ENCODE measurements at regions not wholly inside any gene's neighbourhood (a gene's known extent, or its start where the extent isn't known, plus 50 kb on each side); places are given as distances from the start of the nearest gene placed in this dataset.

GRCh38 chr11:119957951-119958350 lies 180.0 kb downstream of the TRIM29 start:
- no TSS peak for BruUV-seq (replicated peaks)
- intact Hi-C loops (cut with micrococcal nuclease; ENCODE audit: unreplicated experiment): no loop called here
- Histone ChIP-seq H3K9me3 (no peaks in the 10 kb centered on the region), H3K4me1 (no peaks in the 10 kb centered on the region), H3K36me3 (ENCODE audit: control insufficient read depth, insufficient read depth, low read length) (no peaks in the 10 kb centered on the region), H3K4me3 (ENCODE audit: low read depth, low read length) (no peak overlapping the region), H3K27me3 (replicated peaks; ENCODE audit: control insufficient read depth, insufficient read depth, low read length) (no peaks in the 10 kb centered on the region)
- ChIA-PET POLR2A (no interaction called here), CTCF (no interaction called here)
- Mint-ChIP-seq H3K4me3 (ENCODE audit: unreplicated experiment) (no peak overlapping the region), H3K27ac (ENCODE audit: unreplicated experiment) (no peak overlapping the region), H3K9me3 (ENCODE audit: unreplicated experiment) (no peaks in the 10 kb centered on the region), H3K36me3 (ENCODE audit: insufficient read depth, unreplicated experiment) (no peaks in the 10 kb centered on the region), H3K4me1 (ENCODE audit: low read depth, unreplicated experiment) (no peaks in the 10 kb centered on the region), H3K27me3 (ENCODE audit: insufficient read depth, unreplicated experiment) (peaks cover 24% of the 10 kb centered on the region)
- DNase-seq: no peak
- no peak for TF ChIP-seq CTCF (IDR thresholded peaks at IDR 0.05; ENCODE audit: insufficient read depth in 1 of 2, low read depth in 1 of 2, low read length in 1 of 2, severe bottlenecking in 1 of 2, unreplicated experiment in 1 of 2)

GRCh38 chr11:119952441-119952840 lies 185.5 kb downstream of the TRIM29 start:
- DNase-seq: no peak
- Mint-ChIP-seq H3K4me1 (ENCODE audit: low read depth, unreplicated experiment) (no peaks in the 10 kb centered on the region), H3K36me3 (ENCODE audit: insufficient read depth, unreplicated experiment) (no peaks in the 10 kb centered on the region), H3K9me3 (ENCODE audit: unreplicated experiment) (no peaks in the 10 kb centered on the region), H3K27me3 (ENCODE audit: insufficient read depth, unreplicated experiment) (peaks cover 16% of the 10 kb centered on the region), H3K27ac (ENCODE audit: unreplicated experiment) (no peak overlapping the region), H3K4me3 (ENCODE audit: unreplicated experiment) (no peak overlapping the region)
- Histone ChIP-seq H3K27me3 (replicated peaks; ENCODE audit: control insufficient read depth, insufficient read depth, low read length) (no peaks in the 10 kb centered on the region), H3K36me3 (ENCODE audit: control insufficient read depth, insufficient read depth, low read length) (no peaks in the 10 kb centered on the region), H3K9me3 (no peaks in the 10 kb centered on the region), H3K4me3 (ENCODE audit: low read depth, low read length) (no peak overlapping the region), H3K4me1 (no peaks in the 10 kb centered on the region)
- intact Hi-C loops (cut with micrococcal nuclease; ENCODE audit: unreplicated experiment): no loop called here
- ChIA-PET CTCF (no interaction called here), POLR2A (no interaction called here)
- no TSS peak for BruUV-seq (replicated peaks)
- no peak for TF ChIP-seq CTCF (IDR thresholded peaks at IDR 0.05; ENCODE audit: insufficient read depth in 1 of 2, low read depth in 1 of 2, low read length in 1 of 2, severe bottlenecking in 1 of 2, unreplicated experiment in 1 of 2)

- Histone ChIP-seq H3K9me3 (no peaks in the 10 kb centered on the region), H3K4me1 (peaks cover 11% of the 10 kb centered on the region; the same call in 1 of the 2 replicates), H3K4me3 (ENCODE audit: low read depth, low read length) (no peak overlapping the region), H3K27me3 (replicated peaks; ENCODE audit: control insufficient read depth, insufficient read depth, low read length) (no peaks in the 10 kb centered on the region), H3K36me3 (ENCODE audit: control insufficient read depth, insufficient read depth, low read length) (no peaks in the 10 kb centered on the region)
- H3K36me3 Mint-ChIP-seq (ENCODE audit: insufficient read depth, unreplicated experiment): no peaks in the 10 kb centered on the region
- BruUV-seq (replicated peaks): no TSS peak
- H3K4me3 Mint-ChIP-seq (ENCODE audit: unreplicated experiment): no peak overlapping the region
- no peak for DNase-seq
- intact Hi-C loops (cut with micrococcal nuclease; ENCODE audit: unreplicated experiment): no loop called here
- POLR2A ChIA-PET: no interaction called here
- H3K27ac Mint-ChIP-seq (ENCODE audit: unreplicated experiment): peak overlapping the region; percentile 44
- H3K4me1 Mint-ChIP-seq (ENCODE audit: low read depth, unreplicated experiment): peaks cover 6% of the 10 kb centered on the region
- CTCF ChIA-PET: no interaction called here
- no peaks in the 10 kb centered on the region for H3K27me3 Mint-ChIP-seq (ENCODE audit: insufficient read depth, unreplicated experiment)
- TF ChIP-seq CTCF (IDR thresholded peaks at IDR 0.05; ENCODE audit: insufficient read depth in 1 of 2, low read depth in 1 of 2, low read length in 1 of 2, severe bottlenecking in 1 of 2, unreplicated experiment in 1 of 2): no peak
- H3K9me3 Mint-ChIP-seq (ENCODE audit: unreplicated experiment): no peaks in the 10 kb centered on the region
Observed at GRCh38 chr11:119943298-119943655, 194.6 kb downstream of the TRIM29 start.

Measured in Caco-2 (cell line).